Colonic mucosa (tissue), 4 donors: ENCODE measurements at regions not wholly inside any gene's neighbourhood (a gene's known extent, or its start where the extent isn't known, plus 50 kb on each side); places are given as distances from the start of the nearest gene placed in this dataset.

ENCODE experiments used
- DNase-seq: peaks from one replicate; pipeline ENCODE4 v3.0.0-alpha.2; 2020
- H3K27ac ChIP-seq: fragments of 200-600 bp; one replicate; pipeline ENCODE4 v1.8.0; 2021
- H3K27me3 ChIP-seq: fragments of 200-600 bp; one replicate; pipeline ENCODE4 v1.8.0; 2021
- H3K36me3 ChIP-seq: fragments of 200-600 bp; one replicate; pipeline ENCODE4 v1.8.0; 2021
- H3K4me1 ChIP-seq: fragments of 200-600 bp; one replicate; pipeline ENCODE4 v1.8.0; 2021; ENCODE audit warnings: mild to moderate bottlenecking
- H3K4me3 ChIP-seq: fragments of 200-600 bp; one replicate; pipeline ENCODE4 v1.8.0; 2021
- H3K9ac ChIP-seq, 2 donors: one replicate each; pipeline ENCODE4 v1.7.0; 2013; ENCODE audit warnings: control low read depth in 2 of 2, low read depth in 2 of 2, low read length in 2 of 2
- H3K9me3 ChIP-seq: fragments of 200-600 bp; one replicate; pipeline ENCODE4 v1.8.0; 2021
- CTCF ChIP-seq: fragments of 200-600 bp; IDR thresholded peaks from one replicate; pipeline ENCODE4 v1.8.0; 2022; ENCODE audit warnings: antibody characterized with exemption, mild to moderate bottlenecking
- intact Hi-C: fragments of 100-400 bp; cut with DNase I; formaldehyde crosslinking; loops from one replicate; pipeline ENCODE4 v1.14.1; 2022
- donor health status: healthy.
- donor health status: DM: no; HTN: no; CAD: no.
- donor health status: DM: no; HTN: no; CAD: no.

GRCh38 chr13:54379461-54379860, 1350.8 kb downstream of the OLFM4 start:
- no peak overlapping the region for H3K27ac ChIP-seq
- no peak overlapping the region for H3K9ac ChIP-seq
- DNase-seq = no peak
- no peak for TF ChIP-seq CTCF
- H3K4me3 ChIP-seq = no peak overlapping the region
- no peaks in the 10 kb centered on the region for H3K36me3 ChIP-seq
- intact Hi-C loops = no loop called here
- H3K9me3 ChIP-seq = no peaks in the 10 kb centered on the region
- no peaks in the 10 kb centered on the region for H3K4me1 ChIP-seq
- H3K27me3 ChIP-seq = no peaks in the 10 kb centered on the region

GRCh38 chr13:54383604-54384003, 1355.0 kb downstream of the OLFM4 start:
- H3K4me3 ChIP-seq = no peak overlapping the region
- no peaks in the 10 kb centered on the region for H3K27me3 ChIP-seq
- H3K4me1 ChIP-seq = no peaks in the 10 kb centered on the region
- no peak for TF ChIP-seq CTCF
- intact Hi-C loops = no loop called here
- H3K9ac ChIP-seq = no peak overlapping the region
- no peaks in the 10 kb centered on the region for H3K36me3 ChIP-seq
- H3K27ac ChIP-seq = no peak overlapping the region
- H3K9me3 ChIP-seq = no peaks in the 10 kb centered on the region
- no peak for DNase-seq

GRCh38 chr13:54387625-54388024, 1359.0 kb downstream of the OLFM4 start:
- no peak for DNase-seq
- no peaks in the 10 kb centered on the region for H3K9me3 ChIP-seq
- TF ChIP-seq CTCF = no peak
- no peaks in the 10 kb centered on the region for H3K27me3 ChIP-seq
- intact Hi-C loops = no loop called here
- no peak overlapping the region for H3K4me3 ChIP-seq
- H3K9ac ChIP-seq = no peak overlapping the region
- no peaks in the 10 kb centered on the region for H3K4me1 ChIP-seq
- no peaks in the 10 kb centered on the region for H3K36me3 ChIP-seq
- H3K27ac ChIP-seq = no peak overlapping the region

GRCh38 chr13:54390841-54391240, 1362.2 kb downstream of the OLFM4 start:
- DNase-seq = no peak
- intact Hi-C loops = no loop called here
- Histone ChIP-seq H3K4me3 (no peak overlapping the region), H3K9ac (no peak overlapping the region), H3K27me3 (no peaks in the 10 kb centered on the region), H3K27ac (no peak overlapping the region), H3K9me3 (no peaks in the 10 kb centered on the region), H3K4me1 (no peaks in the 10 kb centered on the region), H3K36me3 (no peaks in the 10 kb centered on the region)
- no peak for TF ChIP-seq CTCF

GRCh38 chr13:54394085-54394700, 1365.6 kb downstream of the OLFM4 start:
- TF ChIP-seq CTCF = no peak
- Histone ChIP-seq H3K9me3 (no peaks in the 10 kb centered on the region), H3K27ac (no peak overlapping the region), H3K4me1 (no peaks in the 10 kb centered on the region), H3K36me3 (no peaks in the 10 kb centered on the region), H3K4me3 (no peak overlapping the region), H3K9ac (no peak overlapping the region), H3K27me3 (no peaks in the 10 kb centered on the region)
- no peak for DNase-seq
- intact Hi-C loops = no loop called here

GRCh38 chr13:54394908-54395307, 1366.3 kb downstream of the OLFM4 start:
- Histone ChIP-seq H3K9ac (no peak overlapping the region), H3K9me3 (no peaks in the 10 kb centered on the region), H3K27ac (no peak overlapping the region), H3K4me3 (no peak overlapping the region), H3K4me1 (no peaks in the 10 kb centered on the region), H3K36me3 (no peaks in the 10 kb centered on the region), H3K27me3 (no peaks in the 10 kb centered on the region)
- no peak for DNase-seq
- no peak for TF ChIP-seq CTCF
- intact Hi-C loops = no loop called here
